SK-N-MC (cell line): ENCODE measurements at regions not wholly inside any gene's neighbourhood (a gene's known extent, or its start where the extent isn't known, plus 50 kb on each side); places are given as distances from the start of the nearest gene placed in this dataset.

Source experiments
- DNase-seq: peaks from one replicate; pipeline ENCODE4 v3.0.0-alpha.2; 2011; ENCODE audit warnings: low read depth, low spot score
- H3K27ac ChIP-seq: fragments of 200-600 bp; sonication (generic); 2 replicates; pipeline ENCODE4 v1.5.1; 2016; ENCODE audit warnings: mixed run types
- H3K36me3 ChIP-seq: fragments of 200-600 bp; sonication (generic); 2 replicates; pipeline ENCODE4 v1.6.1; 2017; ENCODE audit warnings: antibody characterized with exemption, low read length, mixed read lengths; ENCODE audit not compliant: insufficient read depth
- H3K4me3 ChIP-seq: fragments of 200-600 bp; sonication (generic); 2 replicates; pipeline ENCODE4 v1.5.1; 2016
- H3K9ac ChIP-seq: fragments of 200-600 bp; sonication (generic); 2 replicates; pipeline ENCODE4 v1.8.0; 2017; ENCODE audit warnings: mixed run types, mixed read lengths; ENCODE audit not compliant: insufficient read length
- H3K9me3 ChIP-seq: fragments of 200-600 bp; sonication (generic); 2 replicates; pipeline ENCODE4 v1.6.1; 2017; ENCODE audit warnings: low read depth, mild to moderate bottlenecking, antibody characterized with exemption, low read length, moderate library complexity, mixed read lengths
- EZH2 ChIP-seq: fragments of 200-600 bp; sonication (generic); IDR thresholded peaks from one replicate; pipeline ENCODE4 v1.6.1; 2017; ENCODE audit warnings: antibody characterized with exemption
- FOXP2 ChIP-seq: optimal IDR thresholded peaks from 2 replicates; pipeline ENCODE3; 2011; ENCODE audit warnings: mild to moderate bottlenecking, moderate library complexity; ENCODE audit not compliant: insufficient read depth; ENCODE audit errors: extremely low read length, control extremely low read depth
- POLR2AphosphoS5 ChIP-seq: IDR thresholded peaks from 2 replicates; pipeline ENCODE4 v1.6.1; 2012; ENCODE audit warnings: mild to moderate bottlenecking, low read depth, low read length, borderline replicate concordance

DNA sequence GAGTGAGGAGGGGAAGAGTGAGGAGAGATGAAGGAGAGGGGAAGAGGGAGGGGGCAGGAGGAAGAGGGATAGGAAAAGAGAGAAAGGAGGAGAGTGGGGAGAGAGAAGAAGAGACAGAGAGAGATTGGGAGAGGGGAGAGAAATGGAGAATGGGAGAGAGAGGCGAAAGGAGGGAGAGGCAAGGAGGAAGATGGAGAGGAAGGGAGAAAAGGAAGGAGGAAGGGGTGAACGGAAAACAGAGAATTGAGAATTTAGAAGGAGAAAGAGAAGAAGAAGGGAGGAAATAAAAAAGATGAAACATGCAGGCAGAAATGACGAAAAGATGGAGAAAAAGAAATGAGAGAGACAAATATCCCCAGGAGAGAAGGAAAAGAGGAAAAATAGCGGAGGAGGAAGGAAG is 502.8 kb downstream of the MN1 start:
- Histone ChIP-seq H3K4me3 (peak overlapping the region; percentile 68), H3K36me3 (no peaks in the 10 kb centered on the region), H3K9ac (peak overlapping the region; percentile 57), H3K27ac (peak overlapping the region; percentile 67; the same call in 1 of the 2 replicates), H3K9me3 (no peaks in the 10 kb centered on the region)
- no peak for TF ChIP-seq POLR2AphosphoS5
- no peak for TF ChIP-seq FOXP2
- no peak for TF ChIP-seq EZH2
- DNase-seq = no peak

DNA sequence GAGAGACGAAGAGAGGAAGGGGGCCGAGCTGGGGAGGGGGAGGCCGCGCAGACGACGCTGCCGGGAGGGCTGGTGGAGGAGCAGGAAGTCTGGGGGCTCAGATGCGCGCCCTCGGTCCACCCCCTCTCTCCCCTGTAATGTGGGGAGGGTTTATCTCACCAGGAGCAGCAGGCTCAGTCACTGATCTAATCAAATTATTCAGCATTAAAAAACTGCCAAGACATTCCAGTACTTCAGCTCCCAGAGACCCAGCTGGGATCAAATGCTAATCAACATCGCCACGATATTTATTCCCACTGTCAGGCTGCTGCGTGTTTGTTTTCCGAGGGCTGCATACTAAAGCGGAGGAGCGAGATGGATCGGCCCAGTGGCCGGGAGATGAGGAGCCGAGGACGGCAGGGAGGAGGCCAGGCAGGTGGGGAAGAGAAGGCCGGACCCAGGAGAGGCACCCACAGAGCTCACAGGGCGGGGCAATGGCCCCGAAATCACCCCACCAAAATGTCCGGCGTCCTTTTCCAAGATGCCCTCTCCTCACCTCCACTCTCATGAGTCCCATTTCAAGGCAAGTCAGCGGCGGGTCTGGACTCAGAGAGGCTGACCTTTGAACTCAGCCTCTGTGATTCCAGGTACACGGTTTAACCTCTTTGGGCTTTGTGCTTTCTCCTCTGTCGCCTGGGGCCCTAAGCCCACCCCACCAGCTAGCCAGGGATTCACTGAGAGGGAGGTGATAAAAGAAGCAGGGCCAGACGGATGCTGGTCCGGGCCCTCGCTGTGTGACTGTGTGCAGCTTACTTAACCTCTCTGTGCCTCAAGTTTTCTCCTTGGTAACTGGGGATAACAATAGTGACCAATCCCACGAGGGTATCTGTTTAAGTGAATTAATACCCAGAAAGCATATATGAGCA is 502.1 kb downstream of the MN1 start:
- peak; percentile 6 for DNase-seq
- peak overlapping the region; percentile 57 for H3K9ac ChIP-seq
- peak overlapping the region; percentile 68 for H3K4me3 ChIP-seq
- H3K9me3 ChIP-seq = no peaks in the 10 kb centered on the region
- H3K27ac ChIP-seq = peak overlapping the region; percentile 67; the same call in 1 of the 2 replicates
- no peak for TF ChIP-seq FOXP2
- no peak for TF ChIP-seq EZH2
- TF ChIP-seq POLR2AphosphoS5 = no peak
- no peaks in the 10 kb centered on the region for H3K36me3 ChIP-seq

DNA sequence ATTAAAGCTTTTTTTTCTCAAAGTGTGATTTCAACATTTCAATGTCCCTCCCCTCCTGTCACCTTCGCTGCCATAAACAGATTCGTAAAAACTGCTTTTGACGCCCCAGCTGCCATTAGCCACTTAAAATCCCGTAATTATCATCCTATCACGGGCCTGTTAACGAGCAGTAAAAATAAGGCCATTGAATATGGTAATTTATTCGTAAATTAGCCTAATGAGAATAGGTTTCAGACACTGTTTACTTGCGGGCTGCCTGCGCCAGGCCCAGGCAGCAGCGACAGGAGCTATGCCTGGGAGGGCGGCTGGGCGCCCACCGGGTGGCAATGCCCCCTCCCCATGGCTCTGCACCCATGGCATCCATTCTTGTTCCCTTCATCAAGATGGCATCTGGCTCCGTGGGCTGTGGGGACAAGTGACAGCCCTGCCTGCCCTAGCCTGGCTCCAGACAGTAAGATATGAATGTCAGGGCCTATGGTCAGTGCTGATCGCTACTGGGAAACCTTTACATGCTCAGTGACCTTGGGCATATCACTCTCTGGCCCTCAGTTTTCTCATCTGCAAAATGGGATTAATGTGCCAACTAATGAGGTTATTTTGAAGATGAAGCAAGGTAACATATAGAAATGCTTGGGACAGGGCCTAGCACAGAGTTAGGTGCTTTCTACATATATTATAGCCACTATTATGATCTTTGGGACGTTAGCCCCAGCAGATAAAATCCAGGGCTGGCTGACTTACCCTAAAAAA is 500.8 kb downstream of the MN1 start:
- Histone ChIP-seq H3K4me3 (no peak overlapping the region), H3K27ac (no peak overlapping the region), H3K9ac (no peak overlapping the region), H3K9me3 (no peaks in the 10 kb centered on the region), H3K36me3 (no peaks in the 10 kb centered on the region)
- no peak for DNase-seq
- TF ChIP-seq POLR2AphosphoS5 = no peak

DNA sequence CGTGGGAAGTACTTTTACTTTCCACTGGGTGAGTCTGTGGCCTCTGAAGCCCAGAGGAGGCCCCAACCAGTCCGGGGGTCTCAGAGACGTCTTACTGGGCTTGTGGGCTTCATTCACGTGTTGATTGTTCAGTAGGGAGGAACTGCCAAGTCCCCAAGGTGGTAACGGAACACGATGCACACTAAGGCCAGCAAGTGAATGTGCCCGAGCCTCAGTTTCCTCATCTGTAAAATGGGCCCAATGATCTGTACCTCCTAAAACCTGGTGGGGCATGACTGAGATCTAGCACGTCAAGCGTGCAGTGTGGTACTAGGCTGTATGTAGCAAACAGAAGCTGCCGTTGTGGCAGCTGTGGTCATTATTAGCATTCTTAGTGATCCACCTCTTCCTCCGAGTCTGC is 499.1 kb downstream of the MN1 start:
- no peak overlapping the region for H3K4me3 ChIP-seq
- H3K27ac ChIP-seq = no peak overlapping the region
- H3K9me3 ChIP-seq = no peaks in the 10 kb centered on the region
- DNase-seq = no peak
- H3K9ac ChIP-seq = no peak overlapping the region
- no peak for TF ChIP-seq EZH2
- TF ChIP-seq FOXP2 = no peak
- no peaks in the 10 kb centered on the region for H3K36me3 ChIP-seq

DNA sequence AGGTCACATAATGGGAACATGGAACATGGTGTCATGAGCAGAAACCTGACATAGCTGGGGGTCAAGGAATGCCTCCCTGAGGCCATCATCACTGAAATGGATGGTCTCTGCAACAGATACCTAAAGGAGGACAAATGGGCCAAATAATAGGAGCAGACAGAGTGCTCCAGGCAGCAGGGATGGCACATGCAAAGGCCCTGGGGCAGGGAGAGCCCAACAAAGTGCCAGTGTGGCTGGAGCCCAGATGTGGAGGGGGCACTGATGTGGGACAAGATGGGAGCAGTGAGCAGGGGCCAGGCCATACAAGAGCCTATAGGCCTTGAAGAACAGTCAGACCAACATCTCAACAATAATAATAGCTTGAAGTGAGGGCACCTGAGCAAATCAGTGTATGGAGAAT is 497.8 kb downstream of the MN1 start:
- no peak overlapping the region for H3K4me3 ChIP-seq
- no peak overlapping the region for H3K9ac ChIP-seq
- no peak overlapping the region for H3K27ac ChIP-seq
- no peaks in the 10 kb centered on the region for H3K9me3 ChIP-seq
- no peaks in the 10 kb centered on the region for H3K36me3 ChIP-seq
- no peak for DNase-seq
- TF ChIP-seq FOXP2 (no peak), EZH2 (no peak), POLR2AphosphoS5 (no peak)

DNA sequence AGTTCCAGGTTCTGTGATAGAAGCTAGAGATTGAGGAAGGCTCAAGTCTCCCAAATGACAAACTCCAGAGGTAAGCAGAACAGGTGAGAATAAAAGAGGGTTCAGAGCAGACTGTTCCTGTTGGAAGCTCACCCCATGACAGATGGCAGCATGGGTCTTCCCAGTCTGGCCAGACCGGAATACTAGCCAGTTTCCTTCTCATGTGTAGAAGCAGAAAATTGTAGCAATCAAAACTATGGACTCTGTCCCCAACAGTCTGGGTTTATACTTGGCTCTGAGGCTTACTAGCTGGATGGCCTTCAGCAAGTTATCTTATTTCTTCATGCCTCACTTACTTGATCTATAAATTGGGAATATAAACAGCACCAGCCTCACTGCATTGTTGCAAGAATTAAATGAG is 494.8 kb downstream of the MN1 start:
- Histone ChIP-seq H3K36me3 (no peaks in the 10 kb centered on the region), H3K27ac (no peak overlapping the region), H3K9ac (no peak overlapping the region), H3K9me3 (no peaks in the 10 kb centered on the region), H3K4me3 (no peak overlapping the region)
- TF ChIP-seq POLR2AphosphoS5 = no peak
- TF ChIP-seq EZH2 = no peak
- TF ChIP-seq FOXP2 = no peak
- DNase-seq = no peak

DNA sequence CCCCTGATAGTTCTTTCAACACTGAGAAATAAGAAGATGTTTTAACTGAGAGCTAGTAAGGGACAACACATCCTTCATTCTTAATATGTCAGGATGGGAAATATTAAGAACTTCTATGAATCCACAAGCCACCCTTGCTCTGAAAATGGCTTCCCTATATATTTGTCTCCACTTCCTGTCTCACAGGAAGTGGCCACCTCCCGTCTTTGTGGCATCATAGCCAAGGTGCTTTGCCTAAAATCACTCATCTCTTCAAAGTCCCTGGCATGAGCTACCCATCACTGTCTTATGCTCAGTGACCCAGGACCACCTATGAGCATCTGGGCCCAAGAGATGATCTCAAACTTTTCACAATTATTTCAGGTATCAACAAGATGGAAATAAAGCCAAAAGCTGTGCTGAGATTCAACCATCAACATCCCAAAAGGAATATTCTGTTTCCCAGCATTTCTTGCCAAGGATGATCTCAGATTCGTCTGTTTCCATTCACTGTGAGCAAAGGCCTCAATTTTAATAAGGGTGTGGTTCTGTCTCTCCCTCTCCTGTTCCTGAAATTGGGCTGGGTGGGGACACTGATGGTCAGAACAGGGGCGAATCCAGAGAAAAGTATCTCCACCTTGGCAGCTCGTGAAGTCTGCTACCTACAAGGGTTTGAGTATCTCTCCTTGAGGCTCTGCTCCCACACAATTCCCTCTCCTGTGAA is 493.9 kb downstream of the MN1 start:
- DNase-seq = no peak
- Histone ChIP-seq H3K9ac (no peak overlapping the region), H3K36me3 (no peaks in the 10 kb centered on the region), H3K4me3 (no peak overlapping the region), H3K27ac (no peak overlapping the region), H3K9me3 (no peaks in the 10 kb centered on the region)
- TF ChIP-seq POLR2AphosphoS5 (no peak), FOXP2 (no peak)

DNA sequence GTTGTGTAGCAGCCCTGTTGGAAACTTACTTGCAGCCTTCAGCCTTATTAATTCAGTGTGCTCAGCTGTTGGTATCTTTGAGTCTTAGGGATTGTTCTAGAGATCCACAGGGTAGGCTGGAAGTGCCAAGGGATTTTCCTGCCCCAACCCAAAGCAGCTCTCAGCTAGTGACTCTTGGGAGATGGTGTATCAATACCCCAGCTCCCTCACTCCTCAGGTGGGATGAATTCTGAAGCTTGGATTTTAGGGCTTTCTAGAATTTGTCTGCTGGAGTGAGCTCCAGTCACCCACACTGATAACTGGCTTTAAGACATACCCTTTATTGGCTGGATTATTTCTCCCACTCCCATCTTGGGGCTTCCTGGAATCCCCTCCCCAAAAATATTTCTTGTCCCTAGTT is 493.0 kb downstream of the MN1 start:
- Histone ChIP-seq H3K9ac (no peak overlapping the region), H3K9me3 (no peaks in the 10 kb centered on the region), H3K4me3 (no peak overlapping the region), H3K27ac (no peak overlapping the region), H3K36me3 (no peaks in the 10 kb centered on the region)
- DNase-seq = no peak
- no peak for TF ChIP-seq EZH2
- no peak for TF ChIP-seq POLR2AphosphoS5
- no peak for TF ChIP-seq FOXP2
